HT1080 (cell line): ENCODE measurements at regions not wholly inside any gene's neighbourhood (a gene's known extent, or its start where the extent isn't known, plus 50 kb on each side); places are given as distances from the start of the nearest gene placed in this dataset.

Experiments
- DNase-seq: peaks from one replicate; pipeline ENCODE4 v3.0.0-alpha.2; 2015; ENCODE audit warnings: low read depth

DNA sequence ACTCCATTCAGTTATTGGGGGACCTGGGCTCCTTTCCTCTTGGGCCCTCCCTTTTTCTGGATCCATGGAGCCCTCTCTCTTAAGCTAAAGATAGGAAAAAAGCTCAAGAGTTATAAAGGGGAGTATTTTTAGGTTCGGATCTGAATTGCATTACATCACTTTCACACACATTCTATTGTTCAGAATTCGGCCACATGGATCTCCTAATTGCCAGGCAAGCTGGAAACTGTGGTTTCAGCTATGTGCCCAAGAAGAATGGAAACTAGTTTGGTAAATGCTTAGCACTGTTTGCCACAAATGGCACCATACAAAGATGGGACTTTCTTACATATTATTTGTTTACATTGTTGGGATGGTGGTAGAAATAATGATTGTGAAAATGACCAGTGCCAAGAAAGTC lies 145.6 kb downstream of the LRIG3 start:
- DNase-seq, result no peak

GRCh38 chr12:58775396-58775795 lies 144.9 kb downstream of the LRIG3 start:
- DNase-seq, result no peak

- DNase-seq, result no peak
Observed at GRCh38 chr12:58776144-58776543, 144.2 kb downstream of the LRIG3 start.

- DNase-seq, result no peak
Observed at GRCh38 chr12:58777815-58778214, 142.5 kb downstream of the LRIG3 start.

- no peak for DNase-seq
Observed at GRCh38 chr12:58781609-58782008, 138.7 kb downstream of the LRIG3 start.

DNA sequence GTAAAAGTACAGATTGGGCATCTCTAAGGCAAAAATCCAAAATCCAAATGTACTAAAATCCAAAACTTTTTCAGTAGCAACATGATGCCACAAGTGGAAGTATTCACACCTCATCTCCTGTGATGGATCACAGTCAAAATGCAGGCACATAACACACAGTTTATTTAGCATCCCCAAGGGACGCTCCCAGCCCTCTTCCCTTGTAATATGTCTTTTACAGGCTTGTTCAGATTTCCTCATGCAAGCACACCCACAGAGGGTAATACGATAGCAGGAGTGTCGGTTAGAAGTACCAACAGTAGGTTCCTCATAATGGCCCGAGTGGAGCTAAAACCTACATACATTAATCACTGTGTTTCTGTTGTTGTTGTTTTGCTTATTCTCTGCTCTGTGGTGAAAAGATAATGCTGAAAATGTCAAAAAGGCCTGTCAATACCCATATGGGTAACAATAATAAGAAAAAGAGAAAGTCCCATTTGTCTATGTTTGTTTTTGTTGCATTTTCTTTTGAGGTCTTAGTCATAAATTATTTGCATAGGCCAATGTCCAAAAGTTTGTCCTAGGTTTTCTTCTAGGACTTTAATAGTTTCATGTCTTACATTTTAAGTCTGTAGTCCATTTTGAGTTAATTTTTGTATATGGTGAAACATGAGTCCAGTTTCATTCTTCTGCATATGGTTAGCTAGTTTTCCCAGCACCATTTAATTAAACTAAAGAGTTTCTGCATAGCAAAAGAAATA lies 133.1 kb downstream of the LRIG3 start:
- no peak for DNase-seq

GRCh38 chr12:58794859-58795258 lies 125.4 kb downstream of the LRIG3 start:
- DNase-seq, result no peak

- no peak for DNase-seq
Observed at GRCh38 chr12:58795825-58796224, 124.5 kb downstream of the LRIG3 start.

DNA sequence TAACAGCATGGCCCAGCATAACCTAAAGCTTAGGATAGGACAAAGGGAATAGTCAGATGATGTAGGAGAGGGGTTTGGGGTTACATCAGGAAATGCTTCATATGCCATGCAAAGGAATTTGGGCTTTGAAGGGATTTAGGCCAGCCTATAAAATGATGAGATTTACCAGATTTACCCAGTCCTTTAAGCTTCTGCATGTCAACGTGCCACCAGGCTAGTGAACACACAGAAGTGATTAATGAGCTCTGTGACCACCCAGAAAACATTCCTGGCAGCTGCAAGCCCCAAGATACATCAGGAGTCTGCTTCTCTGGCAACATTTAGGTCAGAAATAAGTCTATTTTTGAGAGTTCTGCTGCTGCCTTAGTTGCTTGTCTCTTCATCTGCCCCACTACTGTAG lies 118.3 kb downstream of the LRIG3 start:
- no peak for DNase-seq

- peak; percentile 59 for DNase-seq
Observed at GRCh38 chr12:58803908-58804307, 116.4 kb downstream of the LRIG3 start.

GRCh38 chr12:58804749-58805148 lies 115.6 kb downstream of the LRIG3 start:
- DNase-seq, result no peak

DNA sequence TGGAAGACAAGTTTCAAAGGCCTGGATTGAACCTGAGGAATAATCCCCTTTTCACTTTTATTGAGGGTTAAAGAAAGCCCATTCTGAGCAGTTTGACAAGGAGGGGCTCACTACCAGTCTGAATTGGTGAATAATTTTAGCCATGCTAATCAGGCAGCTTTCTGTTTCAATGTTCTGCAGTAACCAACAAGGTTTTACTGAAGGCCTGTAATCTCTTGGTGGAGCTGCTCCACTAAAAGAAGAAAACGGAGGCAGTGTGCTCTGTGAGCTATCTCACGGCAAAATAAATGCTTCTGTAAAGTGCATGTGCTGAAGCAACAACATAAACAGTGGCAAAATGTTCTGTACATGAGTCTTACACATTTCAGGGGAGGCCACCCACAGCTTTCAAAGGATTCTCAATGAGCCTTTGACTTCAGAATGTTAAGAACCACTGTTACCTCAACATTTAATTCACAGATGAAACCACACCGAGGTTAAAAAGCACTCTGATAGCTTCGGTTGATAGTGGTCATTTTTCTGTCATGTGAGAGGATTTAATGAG lies 111.2 kb downstream of the LRIG3 start:
- DNase-seq, result no peak

DNA sequence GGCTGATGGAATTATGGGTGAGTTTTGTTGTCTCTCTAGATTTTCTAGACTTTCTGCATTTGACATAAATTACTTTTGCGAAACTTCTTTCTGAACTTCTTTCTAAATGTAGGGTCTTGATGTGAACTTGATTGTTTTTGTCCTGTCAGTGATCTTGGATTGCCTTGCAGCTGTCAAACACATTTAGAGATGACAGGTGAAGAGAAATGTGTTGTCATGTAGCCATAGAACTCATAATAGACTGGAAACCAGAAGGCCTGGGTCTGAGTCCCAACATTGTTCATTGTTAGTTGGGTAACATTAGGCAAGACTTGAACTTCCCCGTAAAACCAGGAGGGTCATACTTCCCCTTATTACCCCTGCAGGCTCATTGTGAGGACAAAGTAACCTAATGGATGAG lies 109.0 kb downstream of the LRIG3 start:
- DNase-seq, result no peak

DNA sequence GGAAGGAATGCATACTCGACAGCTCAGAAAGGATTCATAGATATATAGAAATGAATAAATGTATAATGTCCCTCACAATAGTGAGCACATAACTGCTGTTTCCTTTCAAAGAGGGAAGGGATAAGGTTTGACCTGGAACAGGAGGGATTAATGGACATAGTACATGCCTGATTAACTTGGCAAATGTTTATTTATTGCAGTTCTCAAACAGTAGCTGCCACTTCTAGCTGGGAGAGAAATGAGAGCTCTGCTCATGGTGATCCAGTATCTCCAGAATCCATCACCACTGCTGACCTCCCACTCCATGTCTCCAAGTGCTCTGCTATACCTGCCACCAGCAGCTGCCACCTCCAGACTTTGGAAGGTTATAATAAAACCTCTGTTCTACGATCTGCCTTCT lies 108.1 kb downstream of the LRIG3 start:
- DNase-seq, result no peak

- DNase-seq, result no peak
Observed at GRCh38 chr12:58814036-58814435, 106.3 kb downstream of the LRIG3 start.

DNA sequence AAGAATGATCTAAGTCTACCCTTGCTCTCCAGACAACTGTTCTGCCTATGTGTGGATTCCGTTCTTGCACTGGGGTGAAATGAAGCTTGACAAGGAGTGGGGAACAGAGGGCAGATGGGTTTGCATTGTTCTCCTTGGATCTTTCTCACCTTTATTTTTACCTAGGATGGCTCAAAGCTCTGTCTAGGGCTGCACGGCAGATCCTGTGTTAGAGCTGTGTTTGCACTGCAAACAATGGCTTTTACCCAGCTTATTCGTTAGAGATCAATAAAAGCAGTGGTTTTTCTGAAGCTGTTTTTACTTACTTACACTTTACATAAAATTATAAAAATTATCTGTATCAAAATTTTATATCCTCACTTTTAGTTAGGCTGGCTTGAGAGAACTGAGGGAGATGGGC lies 105.1 kb downstream of the LRIG3 start:
- no peak for DNase-seq

- DNase-seq, result no peak
Observed at GRCh38 chr12:58818546-58818945, 101.8 kb downstream of the LRIG3 start.

- no peak for DNase-seq
Observed at GRCh38 chr12:58819345-58819744, 101.0 kb downstream of the LRIG3 start.

- no peak for DNase-seq
Observed at GRCh38 chr12:58819985-58820384, 100.3 kb downstream of the LRIG3 start.
